ENCODE measurements at regions not wholly inside any gene's neighbourhood (a gene's known extent, or its start where the extent isn't known, plus 50 kb on each side); places are given as distances from the start of the nearest gene placed in this dataset.

DNA sequence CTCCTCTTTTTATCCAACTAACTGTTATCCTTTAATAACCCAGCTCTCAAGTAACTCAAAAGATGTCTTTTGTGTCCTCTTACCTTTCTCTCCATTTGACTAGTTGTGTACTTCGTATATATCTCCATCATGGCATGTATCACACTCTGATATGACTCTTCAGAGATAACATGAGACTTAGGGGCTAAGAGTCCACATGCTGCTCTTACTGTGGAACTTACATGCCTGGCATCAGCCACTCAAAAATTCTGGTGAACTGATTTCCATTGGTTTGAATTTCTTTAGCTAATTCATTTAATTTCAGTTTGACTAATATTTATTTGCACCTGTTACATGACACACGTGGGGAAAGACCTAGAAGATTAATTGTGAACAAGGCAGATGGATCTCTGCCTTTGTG lies 317.3 kb downstream of the HS3ST1 start:
- Histone ChIP-seq H2AFZ (no peak overlapping the region), H3K4me2 (ENCODE audit: low read length) (no peak overlapping the region), H3K36me3 (ENCODE audit: control insufficient read depth, insufficient read depth, low read length) (no peaks in the 10 kb centered on the region), H3K9ac (no peak overlapping the region), H3K9me3 (ENCODE audit: control insufficient read depth, low read length) (no peaks in the 10 kb centered on the region), H3K27me3 (ENCODE audit: control insufficient read depth, insufficient read depth, low read length) (no peaks in the 10 kb centered on the region), H3K4me3 (ENCODE audit: low read depth, low read length) (no peak overlapping the region), H3K79me2 (no peaks in the 10 kb centered on the region), H3K4me1 (no peaks in the 10 kb centered on the region), H3K27ac (no peak overlapping the region)
- TF ChIP-seq CTCF (IDR thresholded peaks at IDR 0.05) = no peak

DNA sequence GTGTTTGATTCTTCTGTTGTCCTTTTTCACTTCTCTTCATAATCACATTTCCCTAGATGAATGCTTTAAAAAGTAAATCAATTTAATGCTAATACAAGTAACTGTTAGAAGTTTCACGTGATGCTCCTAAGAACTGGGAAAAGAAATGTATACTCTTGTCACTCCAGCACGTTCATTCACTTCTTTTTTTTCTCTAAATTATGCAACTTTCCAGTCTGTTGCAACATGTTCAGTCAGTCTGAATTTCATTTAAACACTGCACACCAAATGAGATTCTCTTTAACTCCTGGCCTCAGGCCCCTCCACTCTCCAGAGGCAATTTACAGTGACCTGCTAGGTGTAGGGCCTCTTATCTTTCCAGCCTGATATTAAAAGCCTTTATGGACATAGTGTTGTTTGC lies 321.9 kb downstream of the HS3ST1 start:
- no peaks in the 10 kb centered on the region for H3K4me1 ChIP-seq
- no peaks in the 10 kb centered on the region for H3K27me3 ChIP-seq (ENCODE audit: control insufficient read depth, insufficient read depth, low read length)
- no peak overlapping the region for H2AFZ ChIP-seq
- no peak overlapping the region for H3K27ac ChIP-seq
- no peaks in the 10 kb centered on the region for H3K9me3 ChIP-seq (ENCODE audit: control insufficient read depth, low read length)
- no peak overlapping the region for H3K4me3 ChIP-seq (ENCODE audit: low read depth, low read length)
- TF ChIP-seq CTCF (IDR thresholded peaks at IDR 0.05) = no peak
- no peak overlapping the region for H3K4me2 ChIP-seq (ENCODE audit: low read length)
- no peak overlapping the region for H3K9ac ChIP-seq
- no peaks in the 10 kb centered on the region for H3K36me3 ChIP-seq (ENCODE audit: control insufficient read depth, insufficient read depth, low read length)
- H3K79me2 ChIP-seq = no peaks in the 10 kb centered on the region

DNA sequence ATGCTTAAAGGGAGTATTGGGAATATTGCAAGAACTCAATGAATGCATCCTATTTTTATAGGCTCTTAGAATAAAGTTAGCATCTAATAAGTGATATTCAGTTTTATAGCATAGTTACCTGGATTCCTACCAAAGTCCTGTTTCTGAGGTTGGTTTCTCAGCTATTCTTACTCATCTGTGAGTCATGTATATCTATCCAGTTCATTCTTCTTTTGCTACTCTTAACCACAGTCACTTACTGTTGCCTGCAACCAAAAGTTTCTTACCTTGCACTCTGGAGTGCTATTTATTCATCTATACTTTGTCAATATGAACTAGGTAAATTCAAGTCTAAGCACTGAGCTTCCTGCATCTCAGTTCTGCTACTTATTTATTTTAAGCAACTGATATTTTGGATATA lies 322.5 kb downstream of the HS3ST1 start:
- no peak overlapping the region for H3K4me2 ChIP-seq (ENCODE audit: low read length)
- H3K27me3 ChIP-seq (ENCODE audit: control insufficient read depth, insufficient read depth, low read length) = no peaks in the 10 kb centered on the region
- no peak overlapping the region for H3K27ac ChIP-seq
- no peak overlapping the region for H2AFZ ChIP-seq
- H3K4me3 ChIP-seq (ENCODE audit: low read depth, low read length) = no peak overlapping the region
- H3K4me1 ChIP-seq = no peaks in the 10 kb centered on the region
- no peak overlapping the region for H3K9ac ChIP-seq
- no peaks in the 10 kb centered on the region for H3K79me2 ChIP-seq
- no peaks in the 10 kb centered on the region for H3K36me3 ChIP-seq (ENCODE audit: control insufficient read depth, insufficient read depth, low read length)
- H3K9me3 ChIP-seq (ENCODE audit: control insufficient read depth, low read length) = no peaks in the 10 kb centered on the region
- no peak for TF ChIP-seq CTCF (IDR thresholded peaks at IDR 0.05)

GRCh38 chr4:11105715-11106114 lies 323.0 kb downstream of the HS3ST1 start:
- Histone ChIP-seq H3K27me3 (ENCODE audit: control insufficient read depth, insufficient read depth, low read length) (no peaks in the 10 kb centered on the region), H3K4me2 (ENCODE audit: low read length) (no peak overlapping the region), H3K79me2 (no peaks in the 10 kb centered on the region), H3K9ac (no peak overlapping the region), H2AFZ (no peak overlapping the region), H3K4me3 (ENCODE audit: low read depth, low read length) (no peak overlapping the region), H3K9me3 (ENCODE audit: control insufficient read depth, low read length) (no peaks in the 10 kb centered on the region), H3K27ac (no peak overlapping the region), H3K4me1 (no peaks in the 10 kb centered on the region), H3K36me3 (ENCODE audit: control insufficient read depth, insufficient read depth, low read length) (no peaks in the 10 kb centered on the region)
- no peak for TF ChIP-seq CTCF (IDR thresholded peaks at IDR 0.05)

DNA sequence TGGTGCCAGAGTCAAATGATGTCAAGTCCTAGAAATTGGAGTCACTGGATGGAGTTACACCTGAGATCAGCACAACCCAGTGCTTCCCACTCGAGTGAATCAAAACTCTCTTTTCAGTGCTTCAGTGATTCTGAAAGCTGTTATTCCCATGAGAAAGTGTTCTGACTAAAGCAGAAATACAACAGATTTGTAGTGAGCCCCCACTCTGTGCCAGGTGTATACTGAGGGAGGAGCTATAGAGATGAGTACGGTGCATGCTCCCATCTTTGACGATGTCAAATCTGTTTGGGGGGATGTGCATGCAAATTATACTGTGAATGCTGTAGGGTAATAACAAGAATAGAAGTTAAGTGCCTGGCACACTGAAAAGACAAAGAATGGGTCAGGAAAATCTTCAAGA lies 330.2 kb downstream of the HS3ST1 start:
- Histone ChIP-seq H3K36me3 (ENCODE audit: control insufficient read depth, insufficient read depth, low read length) (no peaks in the 10 kb centered on the region), H3K4me2 (ENCODE audit: low read length) (no peak overlapping the region), H3K4me1 (no peaks in the 10 kb centered on the region), H3K27me3 (ENCODE audit: control insufficient read depth, insufficient read depth, low read length) (no peaks in the 10 kb centered on the region), H3K9me3 (ENCODE audit: control insufficient read depth, low read length) (no peaks in the 10 kb centered on the region), H3K9ac (no peak overlapping the region), H2AFZ (no peak overlapping the region), H3K27ac (no peak overlapping the region), H3K79me2 (no peaks in the 10 kb centered on the region), H3K4me3 (ENCODE audit: low read depth, low read length) (no peak overlapping the region)
- no peak for TF ChIP-seq CTCF (IDR thresholded peaks at IDR 0.05)
